ENCODE measurements at regions not wholly inside any gene's neighbourhood (a gene's known extent, or its start where the extent isn't known, plus 50 kb on each side); places are given as distances from the start of the nearest gene placed in this dataset.

DNA sequence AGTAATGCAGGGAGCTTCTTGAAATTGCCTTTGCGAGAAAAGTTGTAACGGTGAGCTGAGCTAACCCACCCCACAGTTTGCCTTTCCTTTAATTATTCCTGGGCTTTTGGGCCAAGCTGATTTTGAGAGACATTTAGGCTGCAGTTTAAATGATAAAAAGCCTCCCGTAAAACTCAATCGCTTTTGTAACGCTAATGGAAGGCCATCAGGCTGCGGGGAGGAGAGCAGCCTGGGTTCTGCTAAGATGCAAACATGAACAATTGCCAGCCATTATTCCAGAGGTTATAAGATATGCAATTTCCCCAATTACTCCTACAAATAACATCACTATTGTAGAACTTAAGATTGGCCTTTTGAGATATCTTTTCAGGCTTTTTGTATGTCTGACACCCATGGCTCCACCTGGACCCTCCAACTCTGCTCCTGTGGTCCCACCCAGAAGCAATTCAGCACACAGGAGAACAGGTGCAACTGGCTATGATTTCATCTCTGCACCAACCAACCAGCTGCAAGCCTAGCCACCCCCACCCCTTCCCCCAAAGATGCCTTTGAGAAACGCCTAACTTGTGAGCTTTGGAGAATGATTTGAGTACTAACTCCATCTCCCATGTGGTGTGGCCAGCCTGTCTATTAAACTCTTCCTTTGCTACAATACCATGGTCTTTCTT, 108.2 kb upstream of the FAM9C start:
- TF ChIP-seq REST (IDR thresholded peaks at IDR 0.05; ENCODE audit: insufficient read depth in 1 of 2, low read depth in 2 of 2, low read length in 1 of 2) (no peak), SIN3A (IDR thresholded peaks at IDR 0.05; ENCODE audit: borderline replicate concordance, insufficient read depth, low read depth, low read length) (no peak), POLR2AphosphoS5 (IDR thresholded peaks at IDR 0.05; ENCODE audit: low read depth, low read length) (no peak)
- TF ChIP-seq, protein P1, sequence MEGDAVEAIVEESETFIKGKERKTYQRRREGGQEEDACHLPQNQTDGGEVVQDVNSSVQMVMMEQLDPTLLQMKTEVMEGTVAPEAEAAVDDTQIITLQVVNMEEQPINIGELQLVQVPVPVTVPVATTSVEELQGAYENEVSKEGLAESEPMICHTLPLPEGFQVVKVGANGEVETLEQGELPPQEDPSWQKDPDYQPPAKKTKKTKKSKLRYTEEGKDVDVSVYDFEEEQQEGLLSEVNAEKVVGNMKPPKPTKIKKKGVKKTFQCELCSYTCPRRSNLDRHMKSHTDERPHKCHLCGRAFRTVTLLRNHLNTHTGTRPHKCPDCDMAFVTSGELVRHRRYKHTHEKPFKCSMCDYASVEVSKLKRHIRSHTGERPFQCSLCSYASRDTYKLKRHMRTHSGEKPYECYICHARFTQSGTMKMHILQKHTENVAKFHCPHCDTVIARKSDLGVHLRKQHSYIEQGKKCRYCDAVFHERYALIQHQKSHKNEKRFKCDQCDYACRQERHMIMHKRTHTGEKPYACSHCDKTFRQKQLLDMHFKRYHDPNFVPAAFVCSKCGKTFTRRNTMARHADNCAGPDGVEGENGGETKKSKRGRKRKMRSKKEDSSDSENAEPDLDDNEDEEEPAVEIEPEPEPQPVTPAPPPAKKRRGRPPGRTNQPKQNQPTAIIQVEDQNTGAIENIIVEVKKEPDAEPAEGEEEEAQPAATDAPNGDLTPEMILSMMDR (IDR thresholded peaks at IDR 0.05) = no peak
